CD4-positive, alpha-beta T cell treated with Interleukin-1 beta for 1 hour (primary cell): ENCODE measurements at regions not wholly inside any gene's neighbourhood (a gene's known extent, or its start where the extent isn't known, plus 50 kb on each side); places are given as distances from the start of the nearest gene placed in this dataset.

ENCODE experiments used
- DNase-seq, 2 donors: peaks; one replicate each; pipeline ENCODE4 v3.0.0-alpha.2; 2020 to 2022

DNA sequence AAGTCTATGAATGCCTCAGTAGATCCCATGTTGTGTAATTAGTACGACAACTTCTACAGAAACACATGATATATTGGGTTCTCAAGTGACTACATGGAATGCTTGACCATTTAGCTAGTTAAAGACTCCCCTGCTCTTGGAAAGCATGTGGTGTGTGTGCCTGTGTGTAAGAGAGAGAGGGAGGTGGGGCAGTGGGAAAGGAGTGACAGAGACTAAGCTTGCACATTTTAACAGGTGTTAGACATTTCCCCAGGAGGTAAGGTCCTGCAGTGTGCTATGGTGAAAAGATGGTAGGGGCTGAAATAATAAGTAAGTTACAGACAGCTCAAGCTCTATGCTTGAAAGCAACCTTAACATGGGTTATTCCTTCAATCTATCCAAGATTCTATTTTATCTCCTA, 241.7 kb upstream of the GHITM start:
- DNase-seq = no peak

GRCh38 chr10:83908506-83908905, 230.8 kb upstream of the GHITM start:
- DNase-seq = no peak

GRCh38 chr10:83909001-83909400, 230.3 kb upstream of the GHITM start:
- DNase-seq = no peak

GRCh38 chr10:83915801-83916200, 223.5 kb upstream of the GHITM start:
- DNase-seq = no peak

GRCh38 chr10:83917537-83918506, 221.5 kb upstream of the GHITM start:
- no peak for DNase-seq

GRCh38 chr10:83919187-83919586, 220.1 kb upstream of the GHITM start:
- DNase-seq = no peak

DNA sequence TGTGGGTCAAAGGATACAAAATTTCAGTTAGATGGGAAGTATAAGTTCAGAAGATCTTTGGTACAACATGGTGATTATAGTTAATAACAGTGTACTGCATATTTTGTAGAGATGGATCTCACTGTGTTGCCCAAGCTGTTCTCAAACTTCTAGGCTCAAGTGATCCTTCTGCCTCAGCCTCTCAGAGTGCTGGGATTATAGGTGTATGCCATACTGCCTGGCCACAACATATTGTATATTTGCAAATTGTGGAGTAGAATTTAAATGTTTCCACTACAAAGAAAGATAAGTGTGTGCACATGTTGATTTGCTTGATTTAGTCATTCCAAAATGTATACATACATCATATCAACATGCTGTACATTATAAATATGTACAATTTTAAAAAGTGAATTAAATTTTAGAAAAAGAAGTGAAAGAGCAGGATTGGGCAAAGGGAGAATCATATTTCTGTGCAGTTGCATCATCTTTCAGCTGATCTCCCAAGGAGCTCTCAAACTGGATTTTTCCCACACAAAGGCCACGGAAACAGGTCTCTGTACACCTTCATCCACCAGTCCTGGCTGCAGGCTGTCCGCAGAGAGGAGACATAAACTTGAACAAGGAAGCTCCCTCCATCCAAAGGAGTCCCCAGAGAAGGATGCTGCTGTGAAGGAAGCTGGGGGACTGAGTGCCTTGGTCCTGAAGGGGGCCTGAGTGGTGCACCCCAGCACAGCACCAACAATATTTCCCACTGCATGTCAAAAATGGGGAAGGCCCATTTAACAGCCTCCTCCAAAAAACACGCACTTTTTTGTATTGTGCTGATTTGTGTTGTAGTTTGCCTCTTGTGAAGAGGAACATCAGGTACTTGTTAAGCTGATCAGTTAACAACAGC, 217.1 kb upstream of the GHITM start:
- DNase-seq = no peak

DNA sequence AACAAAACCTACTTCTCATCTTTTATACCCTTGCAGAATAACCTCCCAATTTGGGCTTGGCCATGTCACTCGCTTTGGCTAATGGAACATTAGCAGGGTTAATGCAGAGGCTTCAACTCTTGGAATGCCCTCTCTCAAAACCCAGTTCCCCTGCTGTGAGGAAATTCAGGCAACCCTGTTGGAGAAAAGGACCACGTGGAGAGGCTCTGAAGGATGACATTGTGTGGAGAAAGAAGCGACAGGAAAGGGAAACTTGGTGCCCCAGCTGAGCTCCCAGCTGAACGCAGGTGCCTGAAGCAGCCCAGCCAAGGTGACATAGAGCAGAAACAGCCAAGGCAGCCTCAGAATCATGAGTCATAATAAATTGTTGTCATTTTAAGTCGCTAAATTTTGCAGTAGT, 214.2 kb upstream of the GHITM start:
- no peak for DNase-seq

GRCh38 chr10:83926606-83927005, 212.7 kb upstream of the GHITM start:
- no peak for DNase-seq

DNA sequence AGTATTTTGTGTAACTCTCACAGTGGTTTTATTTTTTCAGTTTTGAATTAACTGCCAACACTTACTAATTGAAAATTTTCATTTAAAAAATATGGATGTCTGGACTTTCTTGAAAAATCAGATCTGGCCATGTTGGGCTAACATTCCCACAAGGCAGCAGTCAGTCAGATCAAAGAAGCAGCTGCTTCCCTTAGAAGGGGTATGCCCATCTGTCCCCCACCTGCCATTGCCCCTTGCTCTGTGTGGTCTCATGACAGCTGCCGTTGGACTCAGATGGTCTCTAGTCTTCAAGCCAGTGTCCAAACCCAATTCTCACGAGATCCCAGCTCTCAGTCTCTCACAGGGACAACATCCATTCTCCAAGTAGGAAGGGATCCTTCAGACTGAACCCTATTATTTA, 212.1 kb upstream of the GHITM start:
- DNase-seq = no peak

GRCh38 chr10:83929399-83929798, 209.9 kb upstream of the GHITM start:
- DNase-seq = no peak

DNA sequence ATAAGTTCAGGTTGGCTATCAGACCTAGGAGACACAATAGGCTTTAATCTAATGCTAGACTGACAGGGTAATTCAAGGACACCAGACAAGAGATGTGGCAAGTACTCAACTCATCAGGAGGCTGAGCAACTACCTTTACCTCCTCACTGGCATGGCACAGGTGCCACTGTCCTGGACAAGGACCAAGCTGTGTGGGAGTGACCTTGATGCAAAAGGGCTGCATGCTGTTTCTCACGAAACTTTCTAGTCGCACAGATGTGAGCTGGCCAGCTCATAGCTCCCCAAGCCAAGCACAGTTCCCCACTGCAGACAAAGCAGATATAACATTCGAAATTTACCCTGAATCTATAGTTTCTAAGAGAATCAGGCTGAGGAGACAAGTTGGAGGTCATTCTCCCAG, 207.6 kb upstream of the GHITM start:
- DNase-seq = no peak

DNA sequence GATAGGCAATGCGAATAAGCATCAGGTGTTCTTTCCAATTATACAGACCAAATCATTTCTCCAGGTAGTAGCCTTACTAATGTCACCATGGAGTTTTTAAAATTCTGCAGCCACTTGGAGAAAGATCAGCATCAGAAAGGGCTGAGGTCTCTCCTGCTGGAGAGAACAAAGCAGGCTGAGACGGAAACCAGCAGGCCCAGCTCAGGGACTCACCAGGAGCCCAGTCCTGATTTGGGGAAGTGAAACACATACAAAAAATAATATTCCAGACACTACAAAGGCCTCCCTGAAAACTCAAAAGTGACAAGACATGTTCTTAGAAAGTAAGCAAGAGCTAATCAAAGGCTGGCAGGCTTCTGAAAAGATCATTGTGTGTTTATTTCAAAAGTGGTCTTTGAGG, 207.1 kb upstream of the GHITM start:
- DNase-seq = no peak

GRCh38 chr10:83934062-83934461, 205.2 kb upstream of the GHITM start:
- DNase-seq = no peak

DNA sequence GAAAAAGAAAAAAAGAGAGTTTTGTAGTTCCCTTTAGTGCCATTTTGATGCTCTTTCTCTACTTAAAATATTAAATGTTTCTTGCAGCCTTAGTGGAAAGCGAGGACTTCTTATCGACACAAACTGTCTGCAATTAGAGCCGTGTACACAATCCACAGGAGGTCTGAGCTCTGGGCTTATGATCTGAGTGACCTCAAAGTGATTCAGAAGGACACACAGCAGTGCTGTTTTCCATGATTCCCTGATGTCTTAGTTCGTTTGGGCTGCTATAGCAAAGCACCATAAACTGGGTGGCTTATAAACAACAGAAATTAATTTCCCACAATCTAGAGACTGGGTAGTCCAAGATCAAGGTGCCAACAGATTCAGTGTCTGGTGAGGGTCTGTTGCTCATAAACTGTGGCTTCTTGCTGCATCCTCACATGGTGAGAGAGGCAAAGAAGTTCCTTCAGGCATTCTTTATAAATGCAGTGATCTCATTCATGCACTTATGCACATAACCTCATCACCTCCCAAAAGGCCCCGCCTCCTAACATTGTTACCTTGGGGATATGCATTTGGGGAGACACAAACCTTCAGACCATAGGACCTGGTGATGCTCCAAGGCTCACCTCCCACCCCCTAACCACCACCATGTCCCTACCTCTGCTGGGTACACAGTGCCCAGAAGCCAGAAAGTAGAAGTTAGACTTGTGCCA, 204.5 kb upstream of the GHITM start:
- no peak for DNase-seq

- no peak for DNase-seq
Measured at GRCh38 chr10:83935339-83935736, 204.0 kb upstream of the GHITM start.

DNA sequence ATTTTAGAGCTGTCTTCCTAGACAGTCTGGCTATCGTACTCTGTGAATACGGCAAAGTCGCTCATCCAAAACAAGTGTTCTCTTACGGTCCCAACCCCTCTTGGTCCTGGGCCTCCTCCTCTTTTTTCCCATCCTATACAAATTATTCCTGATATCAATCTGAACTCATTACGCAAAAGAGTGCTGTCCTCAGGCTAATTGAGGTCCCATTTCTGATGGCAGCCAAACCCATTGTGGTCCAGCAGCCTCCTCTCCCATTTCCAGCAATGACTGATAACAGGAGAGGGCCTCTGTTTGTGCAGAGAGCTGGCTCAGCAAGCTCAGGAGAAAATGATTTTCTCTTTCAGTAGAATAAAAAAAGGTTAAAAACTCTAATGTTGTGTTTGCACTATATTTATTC, 203.4 kb upstream of the GHITM start:
- no peak for DNase-seq

GRCh38 chr10:83937161-83937560, 202.1 kb upstream of the GHITM start:
- DNase-seq = no peak

DNA sequence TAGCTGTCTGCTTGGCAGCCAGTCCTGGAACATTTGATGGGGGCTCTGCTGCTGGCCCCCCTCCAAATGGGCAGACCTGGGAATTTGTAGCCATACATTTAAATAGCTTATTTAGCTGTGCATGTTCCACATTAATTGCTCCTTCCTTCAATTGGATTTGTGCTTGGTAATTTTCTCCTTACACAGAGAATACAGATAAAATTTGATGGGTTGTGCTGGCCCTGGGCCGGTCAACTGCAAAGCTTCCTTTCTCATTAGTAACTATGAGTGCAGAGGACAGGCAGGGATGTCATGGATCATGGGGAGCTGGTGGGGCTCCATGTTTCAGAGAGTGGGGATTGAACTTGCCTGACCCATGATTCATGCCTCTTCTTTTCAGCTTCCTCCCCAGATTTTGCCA, 201.5 kb upstream of the GHITM start:
- no peak for DNase-seq

DNA sequence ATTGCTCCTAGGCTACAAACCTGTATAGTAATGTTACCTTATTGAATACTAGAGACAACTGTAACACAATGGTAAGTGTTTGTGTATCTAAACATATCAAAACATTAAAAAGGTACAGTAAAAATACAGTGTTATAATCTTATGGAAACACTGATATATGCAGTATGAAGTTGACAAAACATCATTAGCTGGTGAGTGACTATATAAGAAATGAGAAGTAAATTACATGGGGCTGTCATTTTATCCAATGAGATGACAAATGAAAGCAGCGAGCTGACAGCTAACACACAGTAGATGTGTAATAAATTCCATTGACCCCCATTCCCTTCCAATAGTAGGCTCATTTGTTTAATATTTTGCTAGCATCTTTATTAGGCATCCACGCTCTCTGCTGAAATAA, 198.1 kb upstream of the GHITM start:
- DNase-seq = no peak

DNA sequence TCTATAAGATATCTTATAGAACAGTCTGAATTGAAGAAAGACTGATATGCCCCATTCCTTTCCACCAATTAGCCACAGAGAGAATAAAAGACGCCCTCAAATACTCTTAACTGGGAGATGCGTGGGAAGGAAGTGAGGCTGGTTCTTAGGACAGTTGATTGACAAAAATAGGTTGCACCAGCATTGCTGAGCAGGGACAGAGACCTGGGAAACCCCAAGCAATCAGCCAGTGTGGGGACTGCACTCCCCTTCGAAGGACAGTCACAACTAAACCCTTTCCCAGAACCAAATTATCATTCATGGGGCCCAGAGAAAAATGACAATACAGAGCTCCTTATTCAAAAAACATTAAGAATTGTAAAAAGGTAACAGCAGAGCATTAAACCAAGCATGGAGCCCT, 196.9 kb upstream of the GHITM start:
- DNase-seq = no peak

- DNase-seq = no peak
Measured at GRCh38 chr10:83943049-83943448, 196.3 kb upstream of the GHITM start.

DNA sequence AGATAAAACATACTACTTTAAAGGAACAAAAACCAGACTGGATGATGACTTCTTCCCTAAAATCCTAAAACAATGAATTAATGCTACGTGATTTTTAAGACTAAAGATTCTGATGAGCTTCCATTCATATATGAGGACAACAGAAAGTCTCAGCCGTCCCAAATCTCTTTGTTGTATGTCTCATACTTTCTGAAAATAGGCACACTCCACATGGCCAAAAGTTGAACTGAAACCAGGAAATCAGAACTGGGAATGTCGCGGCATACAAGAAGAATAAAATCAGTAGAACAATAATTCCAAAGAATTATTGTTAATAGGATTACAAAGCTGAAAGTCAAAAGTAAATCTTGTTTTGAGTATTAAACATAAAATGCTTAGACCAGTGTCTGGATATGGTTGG, 195.4 kb upstream of the GHITM start:
- DNase-seq = no peak
